Endodermal cell (in vitro differentiated cells): ENCODE measurements at regions not wholly inside any gene's neighbourhood (a gene's known extent, or its start where the extent isn't known, plus 50 kb on each side); places are given as distances from the start of the nearest gene placed in this dataset.

Experiments
- DNase-seq: peaks from one replicate; pipeline ENCODE4 v3.0.0-alpha.2; 2017
- H3K27ac ChIP-seq: 2 replicates; pipeline ENCODE4 v1.5.1; 2013; ENCODE audit warnings: mild to moderate bottlenecking, low read depth, low read length, moderate library complexity
- H3K27me3 ChIP-seq: 2 replicates; pipeline ENCODE4 v1.6.1; 2013; ENCODE audit warnings: mild to moderate bottlenecking, low read length, moderate library complexity; ENCODE audit not compliant: insufficient read depth, control insufficient read depth, poor library complexity, severe bottlenecking
- H3K36me3 ChIP-seq: 2 replicates; pipeline ENCODE4 v1.7.0; 2013; ENCODE audit warnings: mild to moderate bottlenecking, low read length, moderate library complexity; ENCODE audit not compliant: control insufficient read depth, insufficient read depth
- H3K4me1 ChIP-seq: one replicate; pipeline ENCODE4 v1.7.0; 2013; ENCODE audit warnings: low read length; ENCODE audit not compliant: control insufficient read depth, insufficient read depth
- H3K4me3 ChIP-seq: 2 replicates; pipeline ENCODE4 v1.5.1; 2013; ENCODE audit warnings: mild to moderate bottlenecking, low read length, moderate library complexity
- H3K9ac ChIP-seq: 2 replicates; pipeline ENCODE4 v1.6.1; 2013; ENCODE audit warnings: mild to moderate bottlenecking, low read length, moderate library complexity; ENCODE audit not compliant: poor library complexity, severe bottlenecking; ENCODE audit errors: extremely low read depth
- H3K9me3 ChIP-seq: 2 replicates; pipeline ENCODE4 v1.6.1; 2013; ENCODE audit warnings: mild to moderate bottlenecking, low read length, moderate library complexity; ENCODE audit not compliant: control insufficient read depth
- H3K27ac Mint-ChIP-seq: 2 replicates; pipeline ENCODE4 v1.8.0; 2020; ENCODE audit warnings: mixed read lengths
- H3K27me3 Mint-ChIP-seq: 2 replicates; pipeline ENCODE4 v1.8.0; 2021; ENCODE audit warnings: mild to moderate bottlenecking, mixed read lengths; ENCODE audit not compliant: insufficient read depth
- H3K36me3 Mint-ChIP-seq: 2 replicates; pipeline ENCODE4 v1.8.0; 2020; ENCODE audit warnings: low read depth, mixed read lengths
- H3K4me1 Mint-ChIP-seq: 2 replicates; pipeline ENCODE4 v1.8.0; 2020; ENCODE audit warnings: mixed read lengths
- H3K4me3 Mint-ChIP-seq: 2 replicates; pipeline ENCODE4 v1.8.0; 2020; ENCODE audit warnings: mild to moderate bottlenecking, moderate library complexity, mixed read lengths
- H3K9me3 Mint-ChIP-seq: 2 replicates; pipeline ENCODE4 v1.8.0; 2020; ENCODE audit warnings: mild to moderate bottlenecking, mixed read lengths
- WGBS, 2 experiments: methylation state at CpG; one replicate each; pipeline versions ENCODE4 v1.1.5 to v1.1.7; 2013; ENCODE audit warnings: missing lambda C conversion rate in 2 of 2, mixed read lengths in 1 of 2; ENCODE audit not compliant: insufficient coverage in 1 of 2, insufficient read length in 1 of 2; 5-methylcytosine and 5-hydroxymethylcytosine counted together
- TF ChIP-seq, protein P1 (sequence below): fragments of 200-600 bp; sonication (generic); conservative IDR thresholded peaks from 2 replicates; pipeline ENCODE4 v1.5.0; 2021; ENCODE audit warnings: antibody characterized with exemption, mild to moderate bottlenecking

DNA sequence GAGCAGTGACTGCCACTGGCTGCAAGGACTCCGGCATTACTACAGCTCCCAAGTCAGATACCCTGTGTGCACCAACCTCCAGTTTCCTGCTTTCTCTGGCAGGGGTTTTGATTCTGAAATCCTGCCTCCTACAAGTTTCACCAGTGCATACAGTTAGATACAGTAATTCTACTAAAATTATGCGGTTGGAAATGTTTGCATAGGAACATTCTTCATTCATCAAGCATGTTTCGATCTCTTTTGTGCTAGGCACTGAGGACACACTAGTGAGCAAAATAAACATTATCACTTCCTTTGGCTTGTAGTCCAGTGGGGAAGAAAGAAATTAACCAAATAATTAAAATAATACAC lies 152.2 kb downstream of the TMEM167A start:
- Histone ChIP-seq H3K36me3 (no peaks in the 10 kb centered on the region), H3K27ac (no peak overlapping the region), H3K27me3 (no peaks in the 10 kb centered on the region), H3K4me1 (no peaks in the 10 kb centered on the region), H3K4me3 (no peak overlapping the region), H3K9me3 (no peaks in the 10 kb centered on the region), H3K9ac (no peak overlapping the region)
- H3K27ac Mint-ChIP-seq, result no peak overlapping the region
- H3K27me3 Mint-ChIP-seq, result no peaks in the 10 kb centered on the region
- H3K4me1 Mint-ChIP-seq, result no peaks in the 10 kb centered on the region
- no peaks in the 10 kb centered on the region for H3K36me3 Mint-ChIP-seq
- 95 to 98% methylated on average over 3 of the region's 3 CpGs for WGBS, 2 experiments
- TF ChIP-seq, protein P1, sequence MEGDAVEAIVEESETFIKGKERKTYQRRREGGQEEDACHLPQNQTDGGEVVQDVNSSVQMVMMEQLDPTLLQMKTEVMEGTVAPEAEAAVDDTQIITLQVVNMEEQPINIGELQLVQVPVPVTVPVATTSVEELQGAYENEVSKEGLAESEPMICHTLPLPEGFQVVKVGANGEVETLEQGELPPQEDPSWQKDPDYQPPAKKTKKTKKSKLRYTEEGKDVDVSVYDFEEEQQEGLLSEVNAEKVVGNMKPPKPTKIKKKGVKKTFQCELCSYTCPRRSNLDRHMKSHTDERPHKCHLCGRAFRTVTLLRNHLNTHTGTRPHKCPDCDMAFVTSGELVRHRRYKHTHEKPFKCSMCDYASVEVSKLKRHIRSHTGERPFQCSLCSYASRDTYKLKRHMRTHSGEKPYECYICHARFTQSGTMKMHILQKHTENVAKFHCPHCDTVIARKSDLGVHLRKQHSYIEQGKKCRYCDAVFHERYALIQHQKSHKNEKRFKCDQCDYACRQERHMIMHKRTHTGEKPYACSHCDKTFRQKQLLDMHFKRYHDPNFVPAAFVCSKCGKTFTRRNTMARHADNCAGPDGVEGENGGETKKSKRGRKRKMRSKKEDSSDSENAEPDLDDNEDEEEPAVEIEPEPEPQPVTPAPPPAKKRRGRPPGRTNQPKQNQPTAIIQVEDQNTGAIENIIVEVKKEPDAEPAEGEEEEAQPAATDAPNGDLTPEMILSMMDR, result no peak
- no peak overlapping the region for H3K4me3 Mint-ChIP-seq
- no peak for DNase-seq
- H3K9me3 Mint-ChIP-seq, result no peaks in the 10 kb centered on the region

DNA sequence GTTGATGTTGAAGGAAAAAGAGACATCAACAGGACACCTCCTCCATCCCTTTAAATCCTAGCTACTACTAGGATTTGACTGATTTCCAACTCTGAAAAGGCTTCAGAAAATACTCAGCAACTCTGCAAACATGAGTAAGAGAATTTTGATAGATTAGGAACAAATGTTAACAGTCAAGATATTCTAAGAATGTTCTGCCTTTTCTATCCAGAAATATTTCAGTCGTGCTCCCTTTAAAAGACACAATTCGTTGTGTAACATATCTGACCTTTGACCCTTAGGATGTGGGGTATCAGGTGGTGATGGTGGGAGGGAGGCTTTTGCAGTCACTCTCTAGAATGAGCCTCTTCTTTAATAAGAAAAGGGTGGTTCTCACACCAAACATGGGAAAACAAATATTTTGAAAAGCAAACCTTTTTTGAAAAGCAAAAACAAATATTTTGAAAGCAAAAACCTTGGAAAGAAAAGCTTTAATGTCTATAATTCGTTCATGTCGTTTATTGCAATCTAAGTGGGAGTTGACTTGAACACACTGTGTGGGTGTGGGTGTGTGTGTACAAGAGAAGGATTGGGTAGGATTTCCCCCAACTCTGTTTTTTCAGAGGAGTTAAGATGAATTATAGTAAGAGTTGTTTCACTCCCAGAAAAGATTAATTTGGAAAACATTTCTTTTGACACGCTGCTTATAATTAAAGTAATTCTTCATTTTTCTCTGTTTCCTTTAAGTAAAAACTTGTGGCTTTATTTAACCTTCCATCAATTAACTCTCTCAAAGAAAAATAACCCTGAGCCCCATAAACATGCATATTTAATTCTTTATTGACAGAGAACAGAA lies 152.8 kb downstream of the TMEM167A start:
- H3K4me3 Mint-ChIP-seq, result no peak overlapping the region
- 88 to 100% methylated on average over 2 to 5 of the region's 5 CpGs for WGBS, 2 experiments

DNA sequence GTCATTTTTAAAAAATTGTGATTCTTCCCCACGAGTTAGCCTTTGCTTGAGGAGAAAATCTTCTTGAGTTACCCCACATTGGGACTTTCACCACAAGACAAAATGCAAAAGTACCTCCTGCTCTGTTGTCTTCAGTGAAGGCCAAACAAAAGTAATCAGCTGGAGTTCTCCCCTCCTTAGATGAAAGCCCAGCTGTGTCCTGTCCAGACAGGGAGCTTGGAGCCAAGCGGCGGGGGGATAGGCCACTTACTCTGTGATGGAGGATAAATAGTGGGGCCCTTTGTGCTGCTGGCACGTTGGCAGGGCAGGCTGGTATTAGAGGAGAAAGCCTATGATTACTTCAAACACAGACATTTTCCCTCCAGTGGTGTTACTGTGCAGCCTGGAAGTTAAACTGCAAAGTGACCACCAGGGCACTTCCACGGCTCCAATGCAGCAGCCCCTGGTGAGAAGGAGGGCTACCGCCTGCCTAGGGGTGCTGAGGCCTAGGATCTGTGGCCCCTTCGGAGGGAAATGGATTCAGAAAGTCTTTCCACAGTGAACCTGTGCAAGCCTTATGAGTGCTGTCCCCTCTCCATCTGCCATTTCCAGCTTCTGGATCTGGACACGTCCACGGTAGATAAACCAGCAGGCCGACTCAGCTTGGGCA lies 155.0 kb downstream of the TMEM167A start:
- WGBS, 2 experiments, result 83 to 93% methylated on average over 4 to 10 of the region's 10 CpGs

More for the DNA sequence above, 152.8 kb downstream of the TMEM167A start:
- H3K4me3 ChIP-seq, result no peak overlapping the region
- H3K9me3 ChIP-seq, result no peaks in the 10 kb centered on the region
- no peaks in the 10 kb centered on the region for H3K36me3 ChIP-seq
- Mint-ChIP-seq H3K36me3 (no peaks in the 10 kb centered on the region), H3K9me3 (no peaks in the 10 kb centered on the region), H3K4me1 (no peaks in the 10 kb centered on the region), H3K27ac (no peak overlapping the region), H3K27me3 (no peaks in the 10 kb centered on the region)
- H3K9ac ChIP-seq, result no peak overlapping the region
- no peaks in the 10 kb centered on the region for H3K4me1 ChIP-seq
- no peak overlapping the region for H3K27ac ChIP-seq
- H3K27me3 ChIP-seq, result no peaks in the 10 kb centered on the region
- no peak for DNase-seq
- TF ChIP-seq, protein P1, result no peak

More for the DNA sequence above, 155.0 kb downstream of the TMEM167A start:
- no peaks in the 10 kb centered on the region for H3K4me1 ChIP-seq
- TF ChIP-seq, protein P1, result peak; percentile 43
- H3K27me3 ChIP-seq, result no peaks in the 10 kb centered on the region
- H3K36me3 Mint-ChIP-seq, result no peaks in the 10 kb centered on the region
- H3K4me1 Mint-ChIP-seq, result no peaks in the 10 kb centered on the region
- H3K9me3 ChIP-seq, result no peaks in the 10 kb centered on the region
- H3K27ac Mint-ChIP-seq, result no peak overlapping the region
- no peaks in the 10 kb centered on the region for H3K36me3 ChIP-seq
- no peak for DNase-seq
- H3K4me3 ChIP-seq, result no peak overlapping the region
- no peaks in the 10 kb centered on the region for H3K9me3 Mint-ChIP-seq
- no peak overlapping the region for H3K9ac ChIP-seq
- no peak overlapping the region for H3K4me3 Mint-ChIP-seq
- H3K27ac ChIP-seq, result peak overlapping the region; percentile 8
- no peaks in the 10 kb centered on the region for H3K27me3 Mint-ChIP-seq
